GM12865 (cell line): ENCODE measurements at regions not wholly inside any gene's neighbourhood (a gene's known extent, or its start where the extent isn't known, plus 50 kb on each side); places are given as distances from the start of the nearest gene placed in this dataset.
"Not testable (repeated sequence)": the region's sequence is repeated elsewhere in the genome, so short reads cannot be mapped to it uniquely, and the experiment has no call there.

ENCODE experiments used
- DNase-seq: peaks from one replicate; pipeline ENCODE4 v3.0.0; 2010; ENCODE audit warnings: low read depth
- H3K4me3 ChIP-seq: 2 replicates; pipeline ENCODE4 v1.5.1; 2011; ENCODE audit warnings: mild to moderate bottlenecking, low read depth, low read length, control low read depth
- TF ChIP-seq, protein P1 (sequence below): IDR thresholded peaks from 2 replicates; pipeline ENCODE4 v1.5.1; 2011; ENCODE audit warnings: low read length, control low read depth, low read depth, inconsistent platforms; ENCODE audit not compliant: insufficient read depth; ENCODE audit errors: missing control alignments

DNA sequence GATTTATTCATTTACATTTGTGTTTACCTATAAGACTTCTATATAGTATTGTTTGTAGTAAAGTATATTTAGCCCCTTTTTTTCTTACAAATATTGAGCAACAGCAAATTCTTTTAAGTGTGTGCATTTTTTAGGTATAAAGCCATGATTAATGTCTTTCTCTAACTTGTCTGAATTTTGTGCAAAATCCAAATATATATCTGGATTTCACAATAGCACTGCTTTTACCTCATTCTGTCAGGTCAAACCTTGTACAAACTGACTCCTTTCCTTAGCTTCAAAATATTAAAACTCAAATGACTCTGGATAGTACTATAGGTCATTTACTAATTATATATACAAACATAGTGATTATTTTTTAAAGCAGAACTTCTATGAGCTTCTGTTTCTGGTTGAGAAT is 563.0 kb upstream of the SPRY2 start:
- TF ChIP-seq, protein P1, sequence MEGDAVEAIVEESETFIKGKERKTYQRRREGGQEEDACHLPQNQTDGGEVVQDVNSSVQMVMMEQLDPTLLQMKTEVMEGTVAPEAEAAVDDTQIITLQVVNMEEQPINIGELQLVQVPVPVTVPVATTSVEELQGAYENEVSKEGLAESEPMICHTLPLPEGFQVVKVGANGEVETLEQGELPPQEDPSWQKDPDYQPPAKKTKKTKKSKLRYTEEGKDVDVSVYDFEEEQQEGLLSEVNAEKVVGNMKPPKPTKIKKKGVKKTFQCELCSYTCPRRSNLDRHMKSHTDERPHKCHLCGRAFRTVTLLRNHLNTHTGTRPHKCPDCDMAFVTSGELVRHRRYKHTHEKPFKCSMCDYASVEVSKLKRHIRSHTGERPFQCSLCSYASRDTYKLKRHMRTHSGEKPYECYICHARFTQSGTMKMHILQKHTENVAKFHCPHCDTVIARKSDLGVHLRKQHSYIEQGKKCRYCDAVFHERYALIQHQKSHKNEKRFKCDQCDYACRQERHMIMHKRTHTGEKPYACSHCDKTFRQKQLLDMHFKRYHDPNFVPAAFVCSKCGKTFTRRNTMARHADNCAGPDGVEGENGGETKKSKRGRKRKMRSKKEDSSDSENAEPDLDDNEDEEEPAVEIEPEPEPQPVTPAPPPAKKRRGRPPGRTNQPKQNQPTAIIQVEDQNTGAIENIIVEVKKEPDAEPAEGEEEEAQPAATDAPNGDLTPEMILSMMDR, result no peak
- DNase-seq, result no peak
- no peak overlapping the region for H3K4me3 ChIP-seq

DNA sequence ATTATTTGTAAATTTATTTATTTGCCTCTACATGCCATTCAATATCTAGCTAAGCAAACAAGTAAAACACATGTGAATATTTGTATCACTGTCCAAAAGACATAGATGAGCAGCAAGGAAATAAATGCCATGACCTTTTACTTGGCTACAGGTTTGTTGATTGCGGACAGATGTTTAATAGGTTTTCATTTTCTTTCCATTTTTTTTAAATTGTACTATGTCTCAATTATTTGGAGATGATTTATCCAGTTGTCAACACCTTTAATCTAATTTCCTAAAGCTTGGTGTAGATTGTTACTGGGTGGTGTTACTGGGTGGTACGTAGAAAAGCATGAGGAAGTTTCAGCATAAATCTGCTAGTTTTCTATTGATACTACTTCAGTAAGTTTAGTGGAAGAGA is 560.6 kb upstream of the SPRY2 start:
- no peak for DNase-seq
- TF ChIP-seq, protein P1, result no peak
- no peak overlapping the region for H3K4me3 ChIP-seq

DNA sequence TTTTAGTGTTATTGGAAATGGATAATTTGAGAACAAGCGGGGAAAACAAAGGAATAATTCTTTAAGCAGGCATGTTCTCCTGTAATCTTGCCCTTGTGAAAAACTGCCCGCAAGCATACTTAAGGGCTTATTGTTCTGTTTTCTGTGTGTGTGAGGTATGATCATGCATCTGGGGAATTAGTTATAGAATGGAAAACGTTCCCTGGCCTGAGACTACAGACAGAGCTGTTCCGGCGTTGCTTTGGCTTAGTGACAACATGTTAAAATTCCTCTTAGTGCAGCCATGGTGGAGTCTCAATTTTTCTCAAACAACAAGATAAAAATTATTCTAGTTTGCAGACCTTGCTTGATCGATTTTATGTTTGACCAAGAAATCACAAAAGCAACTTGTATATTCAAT is 560.2 kb upstream of the SPRY2 start:
- no peak for DNase-seq
- no peak overlapping the region for H3K4me3 ChIP-seq
- TF ChIP-seq, protein P1, result no peak

DNA sequence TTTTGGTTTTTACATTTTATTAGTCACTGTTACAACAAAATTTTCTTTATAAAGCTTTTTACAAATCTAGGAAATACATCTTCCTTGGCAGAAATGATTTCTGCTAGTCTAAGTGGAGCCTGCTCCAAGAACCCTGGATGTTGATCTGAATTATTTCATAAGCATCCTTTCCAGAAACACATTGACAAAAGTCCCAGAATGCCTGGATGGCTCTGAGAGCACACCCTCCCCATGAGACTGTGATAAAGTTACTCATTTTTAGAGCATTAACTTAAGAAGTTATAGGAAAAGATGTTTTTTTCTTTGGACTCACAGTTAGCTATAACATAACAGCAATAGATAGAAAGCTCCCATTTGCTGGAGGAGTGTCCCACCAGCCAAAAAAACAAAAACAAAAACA is 559.6 kb upstream of the SPRY2 start:
- TF ChIP-seq, protein P1, result no peak
- H3K4me3 ChIP-seq, result no peak overlapping the region
- DNase-seq, result no peak

DNA sequence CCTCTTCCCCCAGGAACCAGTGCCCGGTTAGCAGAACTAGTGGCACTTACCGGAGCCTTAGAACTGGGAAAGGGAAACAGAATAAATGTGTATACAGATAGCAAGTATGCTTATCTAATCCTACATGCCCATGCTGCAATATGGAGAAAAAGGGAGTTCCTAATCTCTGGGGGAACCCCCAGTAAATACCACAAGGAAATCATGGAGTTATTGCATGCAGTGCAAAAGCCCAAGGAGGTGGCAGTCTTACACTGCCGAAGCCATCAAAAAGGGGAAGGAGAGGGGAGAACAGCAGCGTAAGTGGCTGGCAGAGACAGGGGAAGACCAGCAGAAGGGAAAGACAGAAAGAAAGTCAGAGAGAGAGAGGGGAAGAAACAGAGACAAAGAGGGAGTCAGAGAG is 556.7 kb upstream of the SPRY2 start:
- not testable (repeated sequence) for DNase-seq, H3K4me3 ChIP-seq

DNA sequence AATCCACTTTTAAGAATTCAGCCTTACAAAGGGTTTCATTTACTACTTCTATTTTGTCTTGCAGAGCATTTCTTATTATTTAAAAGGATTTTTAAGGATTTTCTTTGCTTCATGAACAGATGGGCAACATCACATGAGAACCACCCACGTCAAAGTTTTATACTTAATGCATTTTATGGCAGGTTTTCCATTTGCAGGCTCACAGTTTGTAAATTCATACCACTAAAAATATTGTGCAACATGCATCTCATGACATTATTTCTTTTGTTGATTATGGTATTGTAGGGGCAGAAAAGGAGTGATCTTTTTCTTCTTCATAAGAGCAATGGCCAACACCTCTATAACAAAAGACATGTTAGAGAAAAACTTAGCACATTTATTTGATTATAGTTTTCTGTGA is 554.0 kb upstream of the SPRY2 start:
- TF ChIP-seq, protein P1, result no peak
- DNase-seq, result no peak
- no peak overlapping the region for H3K4me3 ChIP-seq

DNA sequence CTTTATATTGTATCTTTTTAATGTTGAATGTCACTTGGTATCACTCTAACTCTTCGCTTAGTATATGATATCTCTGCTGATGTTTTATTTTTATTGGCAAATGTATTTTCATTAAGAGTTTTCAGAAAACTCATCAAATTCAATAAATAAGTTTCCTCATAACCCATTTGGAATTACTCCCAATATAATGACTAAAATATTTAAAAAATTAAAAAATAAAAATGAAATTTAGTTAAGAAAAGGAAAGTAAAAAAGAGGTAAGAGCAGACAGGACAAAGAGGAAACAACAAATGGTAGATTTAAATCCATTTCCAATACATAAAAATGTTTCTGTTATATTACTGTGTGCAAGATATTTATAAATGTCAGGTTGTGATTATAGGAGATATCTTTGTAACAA is 548.9 kb upstream of the SPRY2 start:
- DNase-seq, result no peak
- TF ChIP-seq, protein P1, result no peak
- no peak overlapping the region for H3K4me3 ChIP-seq

DNA sequence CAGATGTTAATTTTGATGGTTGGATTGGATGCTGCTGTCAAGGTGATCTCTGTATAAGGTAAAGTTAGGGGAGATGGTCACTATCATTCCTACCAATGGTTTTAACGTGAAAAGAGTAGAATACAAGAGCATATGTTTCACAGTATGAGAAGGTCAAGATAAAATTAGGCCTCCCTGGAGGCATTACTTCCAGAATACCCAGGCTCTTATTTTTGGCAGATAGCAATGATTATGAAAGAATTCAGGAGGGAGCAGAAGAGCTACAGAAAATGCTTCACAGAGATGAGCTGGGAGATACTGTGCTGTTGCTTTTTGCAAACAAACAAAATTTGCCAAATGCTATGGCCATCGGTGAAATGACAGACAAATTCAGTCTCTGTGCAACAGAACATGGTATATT is 547.5 kb upstream of the SPRY2 start:
- no peak overlapping the region for H3K4me3 ChIP-seq
- TF ChIP-seq, protein P1, result no peak
- no peak for DNase-seq
